Left colon (tissue), 2 donors: ENCODE measurements at regions not wholly inside any gene's neighbourhood (a gene's known extent, or its start where the extent isn't known, plus 50 kb on each side); places are given as distances from the start of the nearest gene placed in this dataset.
A peak's percentile ranks its signal among the peaks of the same experiment; 100 is the strongest.

ENCODE experiments used
- ATAC-seq: fragments of 200-7000 bp; cut with Tn5 transposase; one replicate; pipeline ENCODE4 v1.9.1; 2020; ENCODE audit warnings: mild to moderate bottlenecking, moderate library complexity
- DNase-seq, 2 donors: peaks; one replicate each; pipeline ENCODE4 v3.0.0-alpha.2; 2020
- intact Hi-C, 2 donors: fragments of 100-400 bp; cut with DNase I in 1 of 2; cut with micrococcal nuclease in 1 of 2; formaldehyde crosslinking; loops; one replicate each; pipeline versions ENCODE4 v1.11.2 to v1.14.0; 2022; cut with DNase I, micrococcal nuclease
- donor health status: DM: no; HTN: no; CAD: no.
- donor health status: DM: yes; HTN: yes; CAD: no.

GRCh38 chr13:95480791-95481780 is 71.4 kb upstream of the CLDN10 start:
- ATAC-seq (peak; percentile 81), DNase-seq (no peak)
- intact Hi-C loops, result no loop called here

- intact Hi-C loops, result no loop called here
- DNase-seq, result no peak
- no peak for ATAC-seq
Observed at GRCh38 chr13:95484052-95484451, 68.5 kb upstream of the CLDN10 start.

GRCh38 chr13:95485045-95485517 is 67.4 kb upstream of the CLDN10 start:
- DNase-seq, result no peak
- intact Hi-C loops, result no loop called here
- ATAC-seq, result peak; percentile 39

GRCh38 chr13:95485518-95486144 is 66.9 kb upstream of the CLDN10 start:
- no peak for DNase-seq
- no peak for ATAC-seq
- intact Hi-C loops, result no loop called here

GRCh38 chr13:95492044-95492801 is 60.3 kb upstream of the CLDN10 start:
- ATAC-seq (peak; percentile 96), DNase-seq (peak; percentile 93 to 95)
- intact Hi-C loops, result no loop called here

- intact Hi-C loops, result no loop called here
- DNase-seq (no peak), ATAC-seq (peak; percentile 53)
Observed at GRCh38 chr13:95494082-95494681, 58.3 kb upstream of the CLDN10 start.

GRCh38 chr13:95496485-95496884 is 56.0 kb upstream of the CLDN10 start:
- intact Hi-C loops, result no loop called here
- no peak for DNase-seq
- no peak for ATAC-seq

GRCh38 chr13:95497381-95497807 is 55.1 kb upstream of the CLDN10 start:
- ATAC-seq (no peak), DNase-seq (no peak)
- intact Hi-C loops, result no loop called here

- intact Hi-C loops, result no loop called here
- no peak for ATAC-seq
- no peak for DNase-seq
Observed at GRCh38 chr13:95498886-95499285, 53.6 kb upstream of the CLDN10 start.

- no peak for DNase-seq
- no peak for ATAC-seq
- intact Hi-C loops, result no loop called here
Observed at GRCh38 chr13:95499811-95500712, 52.5 kb upstream of the CLDN10 start.

- intact Hi-C loops, result no loop called here
- DNase-seq (no peak), ATAC-seq (no peak)
Observed at GRCh38 chr13:95502216-95502615, 50.3 kb upstream of the CLDN10 start.
